Lower lobe of right lung (tissue), 2 donors: ENCODE measurements at regions not wholly inside any gene's neighbourhood (a gene's known extent, or its start where the extent isn't known, plus 50 kb on each side); places are given as distances from the start of the nearest gene placed in this dataset.

ENCODE experiments used
- ATAC-seq, 2 donors: fragments of 200-7000 bp; cut with Tn5 transposase; one replicate each; pipeline ENCODE4 v1.9.1; 2020 to 2022; ENCODE audit warnings: mild to moderate bottlenecking in 2 of 2, moderate library complexity in 2 of 2
- DNase-seq: peaks from one replicate; pipeline ENCODE4 v3.0.0-alpha.2; 2020
- H3K27ac ChIP-seq: fragments of 200-600 bp; one replicate; pipeline ENCODE4 v1.8.0; 2022
- H3K27me3 ChIP-seq: fragments of 200-600 bp; one replicate; pipeline ENCODE4 v1.8.0; 2022; ENCODE audit warnings: low read depth
- H3K36me3 ChIP-seq: fragments of 200-600 bp; one replicate; pipeline ENCODE4 v1.8.0; 2022; ENCODE audit warnings: mild to moderate bottlenecking
- H3K4me1 ChIP-seq: fragments of 200-600 bp; one replicate; pipeline ENCODE4 v1.8.0; 2022
- H3K4me3 ChIP-seq: fragments of 200-600 bp; one replicate; pipeline ENCODE4 v1.8.0; 2022; ENCODE audit warnings: mild to moderate bottlenecking
- H3K9me3 ChIP-seq: fragments of 200-600 bp; one replicate; pipeline ENCODE4 v1.8.0; 2022
- intact Hi-C: fragments of 100-400 bp; cut with DNase I; formaldehyde crosslinking; loops from one replicate; pipeline ENCODE4 v1.11.0; 2022
- TF ChIP-seq, protein P1 (sequence below): fragments of 200-600 bp; IDR thresholded peaks from one replicate; pipeline ENCODE4 v1.8.0; 2022; ENCODE audit warnings: antibody characterized with exemption, mild to moderate bottlenecking
- donor health status: DM: no; HTN: yes; CAD: no; lungs with severe emphysema.

DNA sequence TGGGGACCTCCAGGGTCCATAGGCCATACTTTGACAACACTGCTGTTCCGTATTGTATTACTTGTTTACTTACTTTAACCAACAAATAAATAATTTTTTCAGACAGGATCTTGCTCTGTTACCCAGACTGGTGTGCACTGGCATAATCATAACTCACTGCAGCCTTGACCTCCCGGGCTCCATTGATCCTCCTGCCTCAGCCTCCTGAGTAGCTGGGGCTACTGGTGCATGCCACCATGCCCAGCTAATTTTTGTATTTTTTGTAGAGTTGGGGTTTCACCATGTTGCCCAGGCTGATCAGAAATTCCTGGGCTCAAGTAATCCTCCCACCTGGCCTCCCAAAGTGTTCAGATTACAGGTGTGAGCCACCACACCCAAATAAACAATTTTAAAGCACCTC is 64.9 kb upstream of the C15orf39 start:
- no peaks in the 10 kb centered on the region for H3K27me3 ChIP-seq
- H3K27ac ChIP-seq: no peak overlapping the region
- no peak overlapping the region for H3K4me3 ChIP-seq
- peaks cover 5% of the 10 kb centered on the region for H3K9me3 ChIP-seq
- DNase-seq: no peak
- intact Hi-C loops: no loop called here
- ATAC-seq: no peak
- H3K4me1 ChIP-seq: peaks cover under 1% of the 10 kb centered on the region
- H3K36me3 ChIP-seq: no peaks in the 10 kb centered on the region
- TF ChIP-seq, protein P1, sequence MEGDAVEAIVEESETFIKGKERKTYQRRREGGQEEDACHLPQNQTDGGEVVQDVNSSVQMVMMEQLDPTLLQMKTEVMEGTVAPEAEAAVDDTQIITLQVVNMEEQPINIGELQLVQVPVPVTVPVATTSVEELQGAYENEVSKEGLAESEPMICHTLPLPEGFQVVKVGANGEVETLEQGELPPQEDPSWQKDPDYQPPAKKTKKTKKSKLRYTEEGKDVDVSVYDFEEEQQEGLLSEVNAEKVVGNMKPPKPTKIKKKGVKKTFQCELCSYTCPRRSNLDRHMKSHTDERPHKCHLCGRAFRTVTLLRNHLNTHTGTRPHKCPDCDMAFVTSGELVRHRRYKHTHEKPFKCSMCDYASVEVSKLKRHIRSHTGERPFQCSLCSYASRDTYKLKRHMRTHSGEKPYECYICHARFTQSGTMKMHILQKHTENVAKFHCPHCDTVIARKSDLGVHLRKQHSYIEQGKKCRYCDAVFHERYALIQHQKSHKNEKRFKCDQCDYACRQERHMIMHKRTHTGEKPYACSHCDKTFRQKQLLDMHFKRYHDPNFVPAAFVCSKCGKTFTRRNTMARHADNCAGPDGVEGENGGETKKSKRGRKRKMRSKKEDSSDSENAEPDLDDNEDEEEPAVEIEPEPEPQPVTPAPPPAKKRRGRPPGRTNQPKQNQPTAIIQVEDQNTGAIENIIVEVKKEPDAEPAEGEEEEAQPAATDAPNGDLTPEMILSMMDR: no peak

DNA sequence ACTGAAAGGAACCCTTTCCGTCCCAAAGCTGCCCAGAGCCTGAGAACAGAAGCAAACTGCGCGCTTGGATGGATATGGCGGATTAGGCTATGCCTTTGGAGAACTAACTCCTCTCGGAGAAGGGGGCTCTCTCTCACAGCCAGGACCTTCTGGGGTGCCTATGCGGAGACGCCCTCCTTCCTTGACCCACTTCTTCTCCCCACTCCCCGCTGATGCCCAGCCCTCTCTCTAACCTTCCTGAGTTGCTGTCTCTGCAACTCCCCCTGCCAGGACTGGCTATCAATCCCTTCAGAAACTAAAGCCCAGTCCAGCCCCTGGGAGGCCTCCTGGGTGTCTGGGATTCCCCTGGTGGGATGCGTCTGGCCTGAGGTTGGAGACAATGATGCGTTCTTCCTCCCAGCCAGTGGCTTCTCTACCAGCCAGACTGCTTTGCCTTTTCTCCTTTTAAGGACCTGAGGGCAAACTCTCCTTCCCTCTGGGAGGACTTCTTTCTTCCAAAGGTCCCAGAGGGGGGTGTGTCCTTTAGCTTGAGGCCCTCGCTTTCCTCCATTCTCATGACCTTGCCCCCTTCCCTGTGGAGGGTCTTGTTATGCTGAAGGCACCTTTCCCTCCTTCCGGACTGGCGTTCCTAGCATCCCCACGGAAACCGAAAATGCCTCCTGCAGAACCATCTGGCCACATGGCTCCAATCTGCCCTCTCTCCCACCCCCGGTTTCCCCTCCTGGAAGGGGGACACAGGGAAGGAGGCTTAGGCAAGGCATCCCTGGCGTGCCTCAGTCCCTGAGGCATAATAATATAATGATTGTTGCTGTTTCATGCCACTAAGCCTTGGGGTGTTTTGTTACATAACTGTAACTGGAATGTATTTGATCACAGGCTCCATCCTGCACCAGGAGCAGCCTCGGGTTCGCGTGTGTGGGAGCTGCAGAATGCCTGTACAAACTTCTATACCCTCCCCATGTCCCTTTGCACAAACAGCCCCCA is 63.4 kb upstream of the C15orf39 start:
- H3K36me3 ChIP-seq: no peaks in the 10 kb centered on the region
- intact Hi-C loops: no loop called here
- H3K4me3 ChIP-seq: no peak overlapping the region
- DNase-seq (no peak), ATAC-seq (no peak)
- TF ChIP-seq, protein P1: no peak
- H3K27ac ChIP-seq: no peak overlapping the region
- peaks cover 20% of the 10 kb centered on the region for H3K9me3 ChIP-seq
- no peaks in the 10 kb centered on the region for H3K4me1 ChIP-seq
- H3K27me3 ChIP-seq: no peaks in the 10 kb centered on the region

DNA sequence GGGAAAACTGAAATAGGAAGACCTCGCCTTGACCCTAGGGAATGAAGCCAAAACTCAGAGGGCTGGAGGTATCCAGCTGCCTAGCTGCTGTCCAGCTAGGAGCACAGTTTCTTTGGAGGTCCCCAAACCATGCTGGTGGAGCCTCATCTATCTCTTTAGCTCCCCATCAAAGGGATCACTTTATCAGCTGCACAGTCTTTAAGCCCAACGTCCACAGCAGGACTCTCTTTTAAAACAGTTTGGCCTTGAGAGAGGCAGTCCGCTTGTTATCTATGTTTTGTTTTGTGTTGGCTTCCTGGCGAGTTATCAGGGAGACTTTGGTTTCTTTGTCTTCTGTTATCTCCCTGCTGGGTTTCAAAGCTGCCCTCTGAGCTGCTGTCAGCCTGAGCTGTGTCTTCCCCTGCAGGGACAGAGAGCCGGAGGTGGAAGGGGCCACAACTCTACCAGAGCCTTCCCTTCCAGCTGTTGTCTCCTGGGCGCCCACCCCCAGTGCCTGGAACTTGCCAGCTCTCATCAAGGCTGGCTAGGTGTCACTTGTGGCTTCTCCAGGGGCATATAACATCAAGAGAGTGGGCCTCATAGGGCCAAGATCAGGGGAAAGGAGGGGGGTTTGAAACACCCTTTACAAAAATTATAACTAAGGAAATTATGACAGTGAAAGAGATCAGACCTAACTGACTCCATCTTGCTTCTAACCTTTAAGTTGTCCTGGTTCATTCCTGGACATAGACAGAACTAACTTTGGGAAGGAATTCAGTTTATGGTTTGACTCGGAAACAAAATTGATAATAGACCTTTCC is 61.4 kb upstream of the C15orf39 start:
- peaks cover 38% of the 10 kb centered on the region for H3K9me3 ChIP-seq
- intact Hi-C loops: no loop called here
- TF ChIP-seq, protein P1: no peak
- H3K27me3 ChIP-seq: no peaks in the 10 kb centered on the region
- ATAC-seq (no peak), DNase-seq (no peak)
- H3K27ac ChIP-seq: no peak overlapping the region
- H3K4me3 ChIP-seq: no peak overlapping the region
- no peaks in the 10 kb centered on the region for H3K36me3 ChIP-seq
- no peaks in the 10 kb centered on the region for H3K4me1 ChIP-seq

DNA sequence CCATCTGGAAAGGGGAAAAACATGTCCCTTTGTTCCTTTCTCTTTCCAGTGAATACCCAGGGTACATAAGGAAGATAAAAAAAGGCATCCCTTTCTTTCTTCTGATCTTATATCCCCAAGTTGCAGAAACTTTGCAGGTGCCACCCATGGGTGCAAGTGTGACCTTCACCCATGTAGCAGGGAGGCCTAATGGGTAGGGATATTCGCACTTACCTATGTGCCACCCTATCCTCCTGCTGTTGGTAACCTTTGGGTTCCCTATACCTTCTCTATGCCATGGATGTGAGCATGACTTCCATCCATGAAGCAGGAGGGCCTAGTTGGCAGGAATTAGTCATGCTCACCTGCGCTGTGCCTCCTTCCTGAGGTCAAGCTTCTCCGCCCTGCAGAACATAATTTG is 59.2 kb upstream of the C15orf39 start:
- H3K36me3 ChIP-seq: no peaks in the 10 kb centered on the region
- H3K4me3 ChIP-seq: no peak overlapping the region
- TF ChIP-seq, protein P1: no peak
- H3K4me1 ChIP-seq: no peaks in the 10 kb centered on the region
- ATAC-seq (no peak), DNase-seq (no peak)
- H3K27ac ChIP-seq: no peak overlapping the region
- peaks cover 38% of the 10 kb centered on the region for H3K9me3 ChIP-seq
- intact Hi-C loops: no loop called here
- H3K27me3 ChIP-seq: no peaks in the 10 kb centered on the region

DNA sequence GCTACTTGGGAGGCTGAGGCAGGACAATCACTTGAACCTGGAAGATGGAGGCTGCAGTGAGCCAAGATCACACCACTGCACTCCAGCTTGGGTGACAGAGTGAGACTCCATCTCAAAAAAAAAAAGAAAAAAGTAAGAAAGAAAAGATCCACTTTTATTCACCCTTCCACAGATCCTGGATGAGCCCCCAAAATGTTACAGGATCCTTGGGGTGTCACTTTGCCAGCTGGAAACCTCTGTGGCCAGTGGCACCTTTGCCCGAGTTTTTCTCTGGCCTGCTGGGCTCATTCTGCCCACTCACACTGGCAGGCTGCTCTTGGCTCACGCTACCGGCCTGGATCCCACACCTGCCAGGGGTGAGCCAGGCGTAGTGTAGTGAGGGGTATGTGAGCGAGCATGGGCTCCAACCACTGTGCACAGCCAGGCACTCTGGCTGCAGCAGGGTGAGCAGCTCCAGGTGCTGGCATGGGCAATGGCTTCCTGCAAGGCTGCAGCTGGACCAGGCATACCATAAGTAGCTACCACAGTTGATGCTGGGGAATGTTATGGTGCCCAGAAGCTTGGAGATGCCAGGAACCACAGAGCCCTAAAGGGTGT is 57.8 kb upstream of the C15orf39 start:
- H3K36me3 ChIP-seq: no peaks in the 10 kb centered on the region
- peaks cover 45% of the 10 kb centered on the region for H3K9me3 ChIP-seq
- H3K27ac ChIP-seq: no peak overlapping the region
- no peaks in the 10 kb centered on the region for H3K4me1 ChIP-seq
- intact Hi-C loops: no loop called here
- no peak overlapping the region for H3K4me3 ChIP-seq
- ATAC-seq: no peak
- no peak for DNase-seq
- no peaks in the 10 kb centered on the region for H3K27me3 ChIP-seq
- TF ChIP-seq, protein P1: no peak
